Endothelial cell of umbilical vein (primary cell): ENCODE measurements at regions not wholly inside any gene's neighbourhood (a gene's known extent, or its start where the extent isn't known, plus 50 kb on each side); places are given as distances from the start of the nearest gene placed in this dataset.

Source experiments
- BruUV-seq: library from RNA; stranded (reverse); fragments of 400-500 nt; replicated peaks from 2 replicates; lab custom pipeline; 2021; lab: Mats Ljungman, UMichigan
- CTCF ChIA-PET: fragments of 300-600, 350-600 bp; sonication (Branson Sonifier 250); formaldehyde crosslinking; loops from one replicate; lab custom pipeline; 2021; ENCODE audit warnings: antibody characterized with exemption, inconsistent platforms; lab: Charles Lee
- POLR2A ChIA-PET: fragments of 300-600, 350-600 bp; sonication (Branson Sonifier 250); formaldehyde crosslinking; loops from one replicate; lab custom pipeline; 2021; ENCODE audit warnings: antibody characterized with exemption, inconsistent platforms; lab: Charles Lee
- DNase-seq: peaks from one replicate; pipeline ENCODE4 v3.0.0-alpha.2; 2011; ENCODE audit warnings: low read depth, low spot score
- FAIRE-seq: peaks from 2 replicates; lab custom pipeline; 2011; peaks lifted over from hg19 to GRCh38; lab: Jason Lieb, UNC
- H2AFZ ChIP-seq: 2 replicates; pipeline ENCODE4 v1.6.0; 2012; ENCODE audit warnings: low read depth, low read length, control low read depth, inconsistent platforms
- H3K27ac ChIP-seq: 2 replicates; pipeline ENCODE4 v1.5.1; 2011; ENCODE audit warnings: low read depth, mild to moderate bottlenecking, control low read depth, low read length, moderate library complexity; ENCODE audit not compliant: insufficient read depth
- H3K27me3 ChIP-seq, 2 experiments: 2 replicates each; pipeline versions ENCODE4 v1.6.0 to v1.6.1; 2011; ENCODE audit warnings: low read length in 2 of 2, mixed read lengths in 1 of 2; ENCODE audit not compliant: control insufficient read depth in 2 of 2, insufficient read depth in 2 of 2
- H3K36me3 ChIP-seq, 2 experiments: 2 replicates in 1 of 2; 3 replicates in 1 of 2; pipeline ENCODE4 v1.5.1; 2011; ENCODE audit warnings: low read length in 2 of 2, mild to moderate bottlenecking in 1 of 2, moderate library complexity in 1 of 2; ENCODE audit not compliant: control insufficient read depth in 2 of 2, insufficient read depth in 2 of 2; ENCODE audit errors: extremely low read depth in 1 of 2
- H3K4me1 ChIP-seq: 3 replicates; pipeline ENCODE4 v1.5.1; 2011; ENCODE audit warnings: mild to moderate bottlenecking, low read length; ENCODE audit not compliant: control insufficient read depth, insufficient read depth; ENCODE audit errors: extremely low read depth
- H3K4me2 ChIP-seq: 2 replicates; pipeline ENCODE4 v1.6.1; 2011; ENCODE audit warnings: low read length, control low read depth, mixed read lengths; ENCODE audit not compliant: insufficient read depth
- H3K4me3 ChIP-seq, 3 experiments: fragments of 200-600 bp in 1 of 3; sonication (generic), shearing (Covaris generic) in 1 of 3; replicated peaks in 1 of 3; 2 replicates each; pipeline ENCODE4 v1.5.1; 2011 to 2016; ENCODE audit warnings: control low read depth in 3 of 3, low read length in 3 of 3, mild to moderate bottlenecking in 2 of 3, inconsistent platforms in 1 of 3, low read depth in 1 of 3, moderate library complexity in 1 of 3; ENCODE audit not compliant: insufficient read depth in 1 of 3
- H3K79me2 ChIP-seq: 2 replicates; pipeline ENCODE4 v1.6.0; 2012; ENCODE audit warnings: low read length, inconsistent platforms; ENCODE audit not compliant: control insufficient read depth, insufficient read depth
- H3K9ac ChIP-seq: replicated peaks from 2 replicates; pipeline ENCODE3; 2011; ENCODE audit warnings: low read length, control low read depth; ENCODE audit not compliant: insufficient read depth; ENCODE audit errors: extremely low read depth
- H3K9me1 ChIP-seq: replicated peaks from 3 replicates; pipeline ENCODE4 v1.6.0; 2011; ENCODE audit warnings: mild to moderate bottlenecking, low read length; ENCODE audit not compliant: control insufficient read depth, insufficient read depth; ENCODE audit errors: extremely low read depth
- H3K9me3 ChIP-seq: replicated peaks from 2 replicates; pipeline ENCODE4 v1.5.1; 2012; ENCODE audit warnings: low read length, inconsistent platforms; ENCODE audit not compliant: control insufficient read depth, insufficient read depth
- H4K20me1 ChIP-seq: replicated peaks from 2 replicates; pipeline ENCODE3; 2011; ENCODE audit warnings: mild to moderate bottlenecking, low read length; ENCODE audit not compliant: control insufficient read depth, insufficient read depth; ENCODE audit errors: extremely low read depth
- CTCF ChIP-seq, 2 donors: IDR thresholded peaks; 1 replicate in 1 of 2; 2 replicates in 1 of 2; pipeline ENCODE4 v1.5.1; 2011; ENCODE audit warnings: low read length in 2 of 2, mild to moderate bottlenecking in 2 of 2, moderate library complexity in 2 of 2, control low read depth in 1 of 2, inconsistent platforms in 1 of 2, low read depth in 1 of 2; ENCODE audit not compliant: insufficient read depth in 1 of 2; ENCODE audit errors: extremely low read depth in 1 of 2
- EZH2 ChIP-seq: IDR thresholded peaks from 2 replicates; pipeline ENCODE4 v1.6.1; 2012; ENCODE audit warnings: borderline replicate concordance, low read depth, mild to moderate bottlenecking, moderate library complexity, low read length, inconsistent platforms; ENCODE audit not compliant: severe bottlenecking
- FOS ChIP-seq: IDR thresholded peaks from 2 replicates; pipeline ENCODE4 v1.6.1; 2011; ENCODE audit warnings: mild to moderate bottlenecking, low read length, moderate library complexity, borderline replicate concordance; ENCODE audit not compliant: insufficient read depth
- GATA2 ChIP-seq: IDR thresholded peaks from 2 replicates; pipeline ENCODE4 v1.7.0; 2011; ENCODE audit warnings: low read depth, mild to moderate bottlenecking, moderate library complexity, mixed read lengths, low read length; ENCODE audit not compliant: insufficient read length, insufficient read depth
- JUN ChIP-seq: IDR thresholded peaks from 2 replicates; pipeline ENCODE4 v1.6.1; 2011; ENCODE audit warnings: borderline replicate concordance, low read depth; ENCODE audit not compliant: insufficient read length, insufficient read depth
- MAX ChIP-seq: IDR thresholded peaks from 2 replicates; pipeline ENCODE4 v1.6.1; 2011; ENCODE audit not compliant: insufficient read depth, insufficient read length
- MYC ChIP-seq: IDR thresholded peaks from one replicate; pipeline ENCODE4 v1.6.1; 2011; ENCODE audit warnings: mild to moderate bottlenecking, low read depth, low read length
- POLR2A ChIP-seq: IDR thresholded peaks from 2 replicates; pipeline ENCODE4 v1.6.1; 2012; ENCODE audit warnings: low read depth, mild to moderate bottlenecking, control low read depth, low read length
- POLR2AphosphoS5 ChIP-seq: IDR thresholded peaks from 2 replicates; pipeline ENCODE4 v1.6.1; 2012; ENCODE audit warnings: low read depth, mild to moderate bottlenecking, control low read depth, low read length, moderate library complexity; ENCODE audit not compliant: insufficient read depth
- dilution Hi-C: fragments of 300-500 bp; cut with MboI; formaldehyde crosslinking; loops from one replicate; pipeline ENCODE4 v1.15.0; 2019; ENCODE audit warnings: low sequenced_read_pairs; ENCODE audit not compliant: extremely low pct_ligation_motif_present
- intact Hi-C: fragments of 100-400 bp; cut with micrococcal nuclease; formaldehyde crosslinking; loops from one replicate; pipeline ENCODE4 v1.10.0; 2022

GRCh38 chr9:19564396-19565061 is 155.7 kb downstream of the ACER2 start:
- no peaks in the 10 kb centered on the region for H3K9me1 ChIP-seq
- ChIA-PET CTCF (no interaction called here), POLR2A (no interaction called here)
- no peaks in the 10 kb centered on the region for H3K4me1 ChIP-seq
- DNase-seq (no peak), FAIRE-seq (no peak)
- H3K4me3 ChIP-seq: no peak overlapping the region
- no TSS peak for BruUV-seq
- TF ChIP-seq FOS: no peak
- no peak for TF ChIP-seq EZH2
- no peak for TF ChIP-seq POLR2A
- TF ChIP-seq GATA2: no peak
- no peak for TF ChIP-seq JUN
- no peaks in the 10 kb centered on the region for H3K79me2 ChIP-seq
- dilution Hi-C loops (no loop called here), intact Hi-C loops (no loop called here)
- H3K9me3 ChIP-seq: no peaks in the 10 kb centered on the region
- H3K27me3 ChIP-seq: no peaks in the 10 kb centered on the region
- no peak overlapping the region for H3K27ac ChIP-seq
- H3K9ac ChIP-seq: no peak overlapping the region
- H3K36me3 ChIP-seq: no peaks in the 10 kb centered on the region
- H2AFZ ChIP-seq: no peak overlapping the region
- H3K4me2 ChIP-seq: no peak overlapping the region
- H4K20me1 ChIP-seq: no peaks in the 10 kb centered on the region

- TF ChIP-seq EZH2 (no peak), GATA2 (no peak), CTCF (IDR thresholded peaks at IDR 0.05; ENCODE audit: extremely low read depth in 1 of 2, insufficient read depth in 1 of 2, low read depth in 1 of 2, low read length in 2 of 2) (no peak), POLR2A (no peak), JUN (no peak), MAX (no peak), POLR2AphosphoS5 (no peak), FOS (no peak), MYC (no peak)
- Histone ChIP-seq H3K9me1 (no peaks in the 10 kb centered on the region), H3K9me3 (no peaks in the 10 kb centered on the region), H3K9ac (no peak overlapping the region), H3K27ac (no peak overlapping the region), H3K36me3 (no peaks in the 10 kb centered on the region), H4K20me1 (no peaks in the 10 kb centered on the region), H3K4me1 (no peaks in the 10 kb centered on the region), H3K4me2 (no peak overlapping the region), H3K4me3 (no peak overlapping the region), H3K79me2 (no peaks in the 10 kb centered on the region), H2AFZ (no peak overlapping the region), H3K27me3 (no peaks in the 10 kb centered on the region)
- DNase-seq (no peak), FAIRE-seq (no peak)
- intact Hi-C loops: no loop called here
- CTCF ChIA-PET: no interaction called here
- dilution Hi-C loops: no loop called here
- BruUV-seq: no TSS peak
- POLR2A ChIA-PET: no interaction called here
Observed at GRCh38 chr9:19555214-19555613, 146.4 kb downstream of the ACER2 start.
